OCI-LY7 (cell line): ENCODE measurements at regions not wholly inside any gene's neighbourhood (a gene's known extent, or its start where the extent isn't known, plus 50 kb on each side); places are given as distances from the start of the nearest gene placed in this dataset.

Experiments used
- BruUV-seq: library from RNA; stranded (reverse); fragments of 400-500 nt; replicated peaks from 2 replicates; lab custom pipeline; 2021; lab: Mats Ljungman, UMichigan
- CTCF ChIA-PET: fragments of 300-600 bp; sonication (Branson Sonifier 250); formaldehyde crosslinking; loops from one replicate; lab custom pipeline; 2022; ENCODE audit warnings: antibody characterized with exemption; ENCODE audit not compliant: unreplicated experiment; lab: Charles Lee
- POLR2A ChIA-PET: fragments of 300-600 bp; sonication (Branson Sonifier 250); formaldehyde crosslinking; loops from one replicate; lab custom pipeline; 2022; ENCODE audit warnings: antibody characterized with exemption; lab: Charles Lee
- DNase-seq: peaks from one replicate; pipeline ENCODE4 v3.0.0-alpha.2; 2015; ENCODE audit warnings: low spot score
- H2AFZ ChIP-seq: fragments of 200-600 bp; sonication (generic), shearing (Covaris generic); 2 replicates; pipeline ENCODE4 v1.6.1; 2014; ENCODE audit warnings: mild to moderate bottlenecking, antibody characterized with exemption, low read length, moderate library complexity
- H3K27ac ChIP-seq: fragments of 200-600 bp; sonication (generic); 2 replicates; pipeline ENCODE4 v1.5.1; 2014; ENCODE audit warnings: mixed run types, low read depth, mild to moderate bottlenecking, moderate library complexity, low read length, inconsistent platforms; ENCODE audit not compliant: poor library complexity, severe bottlenecking
- H3K36me3 ChIP-seq: fragments of 200-600 bp; sonication (generic); 2 replicates; pipeline ENCODE4 v1.6.1; 2014; ENCODE audit warnings: mild to moderate bottlenecking, antibody characterized with exemption, low read length, moderate library complexity, mixed read lengths; ENCODE audit not compliant: insufficient read depth
- H3K4me1 ChIP-seq: fragments of 200-600 bp; sonication (generic); 2 replicates; pipeline ENCODE4 v1.5.1; 2014; ENCODE audit warnings: mild to moderate bottlenecking, low read length; ENCODE audit not compliant: insufficient read depth, poor library complexity, severe bottlenecking
- H3K4me2 ChIP-seq: fragments of 200-600 bp; sonication (generic); 2 replicates; pipeline ENCODE4 v1.6.1; 2014; ENCODE audit warnings: mild to moderate bottlenecking, low read length
- H3K4me3 ChIP-seq: fragments of 200-600 bp; sonication (generic); 2 replicates; pipeline ENCODE4 v1.5.1; 2014; ENCODE audit warnings: mild to moderate bottlenecking, low read depth, low read length; ENCODE audit not compliant: poor library complexity, severe bottlenecking
- H3K79me2 ChIP-seq: fragments of 200-600 bp; sonication (generic); 2 replicates; pipeline ENCODE4 v1.6.1; 2016; ENCODE audit warnings: low read depth, mild to moderate bottlenecking, low read length, moderate library complexity, mixed read lengths; ENCODE audit not compliant: insufficient read depth
- H3K9me2 ChIP-seq: fragments of 200-600 bp; sonication (generic); 2 replicates; pipeline ENCODE4 v1.6.1; 2016; ENCODE audit warnings: mild to moderate bottlenecking, low read length, mixed read lengths; ENCODE audit not compliant: insufficient read depth
- H3K9me3 ChIP-seq: fragments of 200-600 bp; sonication (generic); 2 replicates; pipeline ENCODE4 v1.6.1; 2014; ENCODE audit warnings: mild to moderate bottlenecking, mixed run types, low read length, mixed read lengths
- H4K20me1 ChIP-seq: fragments of 200-600 bp; sonication (generic); 2 replicates; pipeline ENCODE4 v1.6.1; 2014; ENCODE audit warnings: mild to moderate bottlenecking, antibody characterized with exemption, low read length, moderate library complexity, mixed read lengths; ENCODE audit not compliant: insufficient read depth
- CTCF ChIP-seq: fragments of 200-600 bp; sonication (generic); conservative IDR thresholded peaks from 2 replicates; pipeline ENCODE4 v1.5.1; 2014; ENCODE audit warnings: mild to moderate bottlenecking, antibody characterized with exemption, low read length, moderate library complexity, mixed read lengths
- EZH2phosphoT487 ChIP-seq: fragments of 200-600 bp; sonication (generic); IDR thresholded peaks from 2 replicates; pipeline ENCODE4 v1.6.1; 2018; ENCODE audit warnings: low read depth, borderline replicate concordance, mild to moderate bottlenecking, mixed run types, antibody characterized with exemption, low read length, moderate library complexity, mixed read lengths
- intact Hi-C: fragments of 100-400 bp; cut with micrococcal nuclease; formaldehyde crosslinking; loops from one replicate; pipeline ENCODE4 v1.10.0; 2022; ENCODE audit not compliant: unreplicated experiment

GRCh38 chr2:144015655-144016245 lies 504.2 kb downstream of the ZEB2 start:
- ChIA-PET CTCF (no interaction called here), POLR2A (interaction anchor here (0.6 kb wide), 1 partner anchor 18 kb away, joined by 3 read pairs; no protein-coding TSS in a partner anchor)
- no peaks in the 10 kb centered on the region for H3K79me2 ChIP-seq
- H3K36me3 ChIP-seq, result no peaks in the 10 kb centered on the region
- no peaks in the 10 kb centered on the region for H3K9me3 ChIP-seq
- no peaks in the 10 kb centered on the region for H4K20me1 ChIP-seq
- DNase-seq, result no peak
- TF ChIP-seq CTCF, result no peak
- TF ChIP-seq EZH2phosphoT487, result no peak
- H2AFZ ChIP-seq, result no peak overlapping the region
- no peaks in the 10 kb centered on the region for H3K9me2 ChIP-seq
- BruUV-seq, result no TSS peak
- no peak overlapping the region for H3K27ac ChIP-seq
- H3K4me1 ChIP-seq, result no peaks in the 10 kb centered on the region
- intact Hi-C loops, result no loop called here
- H3K4me3 ChIP-seq, result no peak overlapping the region
- H3K4me2 ChIP-seq, result no peak overlapping the region

GRCh38 chr2:144015036-144015435 lies 504.9 kb downstream of the ZEB2 start:
- H3K4me1 ChIP-seq, result no peaks in the 10 kb centered on the region
- no peak overlapping the region for H3K4me2 ChIP-seq
- no peaks in the 10 kb centered on the region for H3K9me3 ChIP-seq
- DNase-seq, result no peak
- H3K79me2 ChIP-seq, result no peaks in the 10 kb centered on the region
- POLR2A ChIA-PET, result no interaction called here
- TF ChIP-seq CTCF (no peak), EZH2phosphoT487 (no peak)
- no peak overlapping the region for H3K27ac ChIP-seq
- intact Hi-C loops, result no loop called here
- no peaks in the 10 kb centered on the region for H4K20me1 ChIP-seq
- H3K4me3 ChIP-seq, result no peak overlapping the region
- BruUV-seq, result no TSS peak
- H3K36me3 ChIP-seq, result no peaks in the 10 kb centered on the region
- no peaks in the 10 kb centered on the region for H3K9me2 ChIP-seq
- CTCF ChIA-PET, result no interaction called here
- no peak overlapping the region for H2AFZ ChIP-seq

DNA sequence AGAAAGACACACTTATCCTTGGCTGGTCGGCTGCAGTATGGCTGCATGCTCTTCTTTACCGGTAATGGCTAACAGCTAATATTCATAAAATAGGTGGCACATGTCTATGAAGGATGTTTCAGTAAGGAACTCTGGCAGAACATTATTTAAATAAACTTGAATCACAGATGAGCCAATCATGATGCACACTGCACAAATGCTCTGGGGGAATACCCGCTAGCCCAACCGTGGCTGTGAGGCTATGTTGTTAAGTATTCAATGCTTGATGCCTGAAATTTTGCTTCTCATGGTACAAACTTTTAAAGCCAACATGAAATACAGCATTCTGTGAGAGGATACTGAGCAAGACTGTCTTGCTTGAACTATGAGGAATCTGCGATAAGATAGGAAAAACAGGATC lies 505.8 kb downstream of the ZEB2 start:
- no peak for DNase-seq
- H2AFZ ChIP-seq, result no peak overlapping the region
- no peak overlapping the region for H3K4me2 ChIP-seq
- no peak overlapping the region for H3K4me3 ChIP-seq
- intact Hi-C loops, result no loop called here
- no peak for TF ChIP-seq CTCF
- no peak for TF ChIP-seq EZH2phosphoT487
- BruUV-seq, result no TSS peak
- no peaks in the 10 kb centered on the region for H4K20me1 ChIP-seq
- no peaks in the 10 kb centered on the region for H3K9me3 ChIP-seq
- H3K79me2 ChIP-seq, result no peaks in the 10 kb centered on the region
- CTCF ChIA-PET, result no interaction called here
- no peaks in the 10 kb centered on the region for H3K9me2 ChIP-seq
- POLR2A ChIA-PET, result no interaction called here
- H3K36me3 ChIP-seq, result no peaks in the 10 kb centered on the region
- no peaks in the 10 kb centered on the region for H3K4me1 ChIP-seq
- no peak overlapping the region for H3K27ac ChIP-seq
